DND-41 (cell line): ENCODE measurements at regions not wholly inside any gene's neighbourhood (a gene's known extent, or its start where the extent isn't known, plus 50 kb on each side); places are given as distances from the start of the nearest gene placed in this dataset.

ENCODE experiments used
- EZH2 ChIP-seq: IDR thresholded peaks from 3 replicates; pipeline ENCODE4 v1.6.1; 2012; ENCODE audit warnings: borderline replicate concordance, low read depth, mild to moderate bottlenecking, moderate library complexity, low read length, inconsistent platforms; ENCODE audit not compliant: severe bottlenecking
- TF ChIP-seq, protein P1 (sequence below): IDR thresholded peaks from 2 replicates; pipeline ENCODE4 v1.5.1; 2012; ENCODE audit warnings: borderline replicate concordance, low read length, moderate library complexity, mild to moderate bottlenecking; ENCODE audit not compliant: poor library complexity, severe bottlenecking; ENCODE audit errors: extremely low read depth

DNA sequence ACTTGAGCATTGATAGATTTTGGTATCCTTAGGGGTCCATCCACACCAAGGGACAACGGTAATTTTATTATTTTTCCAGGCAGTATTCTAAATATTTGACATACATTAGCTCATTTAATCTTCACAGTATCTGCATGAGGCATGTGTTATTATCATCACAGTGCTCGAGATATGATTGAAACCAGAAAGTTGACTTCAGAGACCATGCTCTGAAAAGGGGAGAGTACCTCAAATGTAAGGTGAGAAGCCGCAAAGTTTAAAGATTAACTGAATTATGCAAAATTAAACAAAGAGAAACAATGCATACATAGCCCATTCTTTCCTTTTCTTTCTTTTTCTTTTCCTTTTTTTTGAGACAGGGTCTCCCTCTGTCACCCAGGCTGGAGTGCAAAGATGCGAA lies 104.1 kb downstream of the SLC25A46 start:
- TF ChIP-seq, protein P1, sequence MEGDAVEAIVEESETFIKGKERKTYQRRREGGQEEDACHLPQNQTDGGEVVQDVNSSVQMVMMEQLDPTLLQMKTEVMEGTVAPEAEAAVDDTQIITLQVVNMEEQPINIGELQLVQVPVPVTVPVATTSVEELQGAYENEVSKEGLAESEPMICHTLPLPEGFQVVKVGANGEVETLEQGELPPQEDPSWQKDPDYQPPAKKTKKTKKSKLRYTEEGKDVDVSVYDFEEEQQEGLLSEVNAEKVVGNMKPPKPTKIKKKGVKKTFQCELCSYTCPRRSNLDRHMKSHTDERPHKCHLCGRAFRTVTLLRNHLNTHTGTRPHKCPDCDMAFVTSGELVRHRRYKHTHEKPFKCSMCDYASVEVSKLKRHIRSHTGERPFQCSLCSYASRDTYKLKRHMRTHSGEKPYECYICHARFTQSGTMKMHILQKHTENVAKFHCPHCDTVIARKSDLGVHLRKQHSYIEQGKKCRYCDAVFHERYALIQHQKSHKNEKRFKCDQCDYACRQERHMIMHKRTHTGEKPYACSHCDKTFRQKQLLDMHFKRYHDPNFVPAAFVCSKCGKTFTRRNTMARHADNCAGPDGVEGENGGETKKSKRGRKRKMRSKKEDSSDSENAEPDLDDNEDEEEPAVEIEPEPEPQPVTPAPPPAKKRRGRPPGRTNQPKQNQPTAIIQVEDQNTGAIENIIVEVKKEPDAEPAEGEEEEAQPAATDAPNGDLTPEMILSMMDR: no peak
- no peak for TF ChIP-seq EZH2
